Activated CD8-positive, alpha-beta T cell treated with anti-CD3 and anti-CD28 coated beads, Interleukin-2, amount 10 ng/mL, durations not matched to agents 7 days and 5 days (primary cell): ENCODE measurements at regions not wholly inside any gene's neighbourhood (a gene's known extent, or its start where the extent isn't known, plus 50 kb on each side); places are given as distances from the start of the nearest gene placed in this dataset.
"Not testable (repeated sequence)": the region's sequence is repeated elsewhere in the genome, so short reads cannot be mapped to it uniquely, and the experiment has no call there.

Experiments
- ATAC-seq: fragments of 150-1000 bp; cut with Tn5 transposase; one replicate; pipeline ENCODE4 v1.10.0; 2021; ENCODE audit warnings: moderate library complexity
- CTCF ChIA-PET: fragments of 350-600 bp; sonication (Branson Sonifier 250); formaldehyde crosslinking; loops from one replicate; lab custom pipeline; 2021; ENCODE audit warnings: antibody characterized with exemption; lab: Charles Lee
- POLR2A ChIA-PET: fragments of 350-600 bp; sonication (Branson Sonifier 250); formaldehyde crosslinking; loops from one replicate; lab custom pipeline; 2021; ENCODE audit warnings: antibody characterized with exemption; lab: Charles Lee
- DNase-seq: peaks from one replicate; pipeline ENCODE4 v3.0.0-alpha.2; 2020
- H3K27ac Mint-ChIP-seq: one replicate; pipeline ENCODE4 v1.8.0; 2021; ENCODE audit warnings: mild to moderate bottlenecking, mixed read lengths
- H3K27me3 Mint-ChIP-seq: one replicate; pipeline ENCODE4 v1.8.0; 2021; ENCODE audit warnings: low read depth, mixed read lengths
- H3K36me3 Mint-ChIP-seq: one replicate; pipeline ENCODE4 v1.8.0; 2021; ENCODE audit warnings: low read depth, mixed read lengths
- H3K4me1 Mint-ChIP-seq: one replicate; pipeline ENCODE4 v1.8.0; 2021; ENCODE audit warnings: low read depth, mixed read lengths
- H3K4me3 Mint-ChIP-seq: one replicate; pipeline ENCODE4 v1.8.0; 2021; ENCODE audit warnings: mild to moderate bottlenecking, mixed read lengths
- H3K9me3 Mint-ChIP-seq: one replicate; pipeline ENCODE4 v1.8.0; 2022; ENCODE audit warnings: mixed read lengths; ENCODE audit not compliant: insufficient read depth

DNA sequence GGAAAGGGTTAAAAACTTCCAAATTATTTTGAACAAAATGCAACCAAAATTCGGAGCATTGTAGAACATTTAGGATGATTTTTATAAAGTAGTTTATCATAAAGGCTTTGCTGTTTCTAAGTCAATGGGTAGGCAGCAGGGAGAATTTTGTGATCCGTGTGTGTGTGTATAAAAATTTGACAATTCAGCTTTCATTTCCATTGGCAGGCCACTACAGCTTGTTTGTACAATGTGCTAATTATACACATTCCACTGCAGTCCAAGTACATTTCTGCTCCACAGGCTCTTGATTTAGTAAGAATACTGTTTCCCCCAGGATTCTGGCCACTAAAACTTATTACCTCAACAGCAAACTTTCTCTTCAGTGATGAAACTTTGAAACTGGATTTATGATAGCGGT lies 71.8 kb upstream of the LTBP1 start:
- Mint-ChIP-seq H3K9me3 (no peaks in the 10 kb centered on the region), H3K36me3 (no peaks in the 10 kb centered on the region), H3K27ac (no peak overlapping the region), H3K27me3 (peaks cover 2% of the 10 kb centered on the region), H3K4me3 (no peak overlapping the region), H3K4me1 (no peaks in the 10 kb centered on the region)
- DNase-seq (no peak), ATAC-seq (no peak)
- ChIA-PET CTCF (no interaction called here), POLR2A (no interaction called here)

DNA sequence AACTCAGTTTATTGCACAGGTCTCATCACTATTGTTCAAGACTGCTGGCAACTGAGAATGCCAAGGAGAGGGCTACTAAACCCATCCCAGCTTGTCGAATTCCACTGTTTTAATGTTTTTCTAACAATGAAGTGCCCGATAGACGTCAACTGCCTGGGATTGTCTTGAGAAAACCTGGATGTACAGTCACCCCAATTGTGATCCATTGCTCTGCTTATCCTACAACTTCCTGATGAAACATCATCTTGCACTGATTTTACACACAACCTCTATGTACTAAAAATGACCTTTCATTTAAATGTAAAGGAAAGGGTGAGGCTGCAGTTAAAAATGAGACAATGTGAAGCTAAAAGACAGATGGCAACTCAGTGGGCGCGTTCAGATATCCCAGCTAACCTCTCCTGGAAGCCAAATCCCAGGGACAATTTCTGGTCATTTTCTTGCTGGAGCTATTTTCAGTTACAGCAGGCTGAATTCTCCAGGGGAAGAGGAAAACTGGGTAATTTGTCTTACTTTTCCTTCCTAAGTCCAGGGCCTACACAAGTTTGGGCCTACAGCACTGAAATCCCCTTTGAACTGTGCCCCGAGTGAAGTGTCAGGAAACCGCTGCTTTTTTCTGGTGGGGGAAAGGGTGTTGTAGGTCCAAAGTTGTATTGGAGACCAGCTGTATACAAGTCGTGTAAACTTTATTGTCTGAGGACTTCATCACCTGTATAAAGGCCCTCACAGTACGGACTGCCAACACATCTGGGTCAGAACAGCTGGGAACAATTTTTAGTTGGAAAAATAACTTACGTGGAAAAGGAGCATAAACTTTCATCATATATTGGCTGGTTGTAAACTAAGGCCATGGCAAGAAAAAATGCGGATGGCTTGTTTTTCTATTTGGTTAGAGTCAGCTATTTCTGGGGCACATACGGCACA lies 68.9 kb upstream of the LTBP1 start:
- CTCF ChIA-PET: no interaction called here
- H3K27me3 Mint-ChIP-seq: peaks cover 2% of the 10 kb centered on the region
- ATAC-seq (no peak), DNase-seq (no peak)
- H3K36me3 Mint-ChIP-seq: no peaks in the 10 kb centered on the region
- POLR2A ChIA-PET: no interaction called here
- no peaks in the 10 kb centered on the region for H3K9me3 Mint-ChIP-seq
- no peak overlapping the region for H3K27ac Mint-ChIP-seq
- H3K4me3 Mint-ChIP-seq: no peak overlapping the region
- no peaks in the 10 kb centered on the region for H3K4me1 Mint-ChIP-seq

DNA sequence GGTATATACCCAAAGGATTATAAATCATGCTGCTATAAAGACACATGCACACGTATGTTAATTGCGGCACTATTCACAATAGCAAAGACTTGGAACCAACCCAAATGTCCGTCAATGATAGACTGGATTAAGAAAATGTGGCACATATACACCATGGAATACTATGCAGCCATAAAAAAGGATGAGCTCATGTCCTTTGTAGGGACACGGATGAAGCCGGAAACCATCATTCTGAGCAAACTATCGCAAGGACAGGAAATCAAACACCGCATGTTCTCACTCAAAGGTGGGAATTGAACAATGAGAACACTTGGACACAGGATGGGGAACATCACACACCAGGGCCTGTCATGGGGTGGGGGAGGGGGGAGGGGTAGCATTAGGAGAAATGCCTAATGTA lies 66.8 kb upstream of the LTBP1 start:
- ATAC-seq, H3K9me3 Mint-ChIP-seq, H3K36me3 Mint-ChIP-seq, POLR2A ChIA-PET, H3K27ac Mint-ChIP-seq, H3K4me3 Mint-ChIP-seq, DNase-seq, H3K4me1 Mint-ChIP-seq, H3K27me3 Mint-ChIP-seq, CTCF ChIA-PET: not testable (repeated sequence)

DNA sequence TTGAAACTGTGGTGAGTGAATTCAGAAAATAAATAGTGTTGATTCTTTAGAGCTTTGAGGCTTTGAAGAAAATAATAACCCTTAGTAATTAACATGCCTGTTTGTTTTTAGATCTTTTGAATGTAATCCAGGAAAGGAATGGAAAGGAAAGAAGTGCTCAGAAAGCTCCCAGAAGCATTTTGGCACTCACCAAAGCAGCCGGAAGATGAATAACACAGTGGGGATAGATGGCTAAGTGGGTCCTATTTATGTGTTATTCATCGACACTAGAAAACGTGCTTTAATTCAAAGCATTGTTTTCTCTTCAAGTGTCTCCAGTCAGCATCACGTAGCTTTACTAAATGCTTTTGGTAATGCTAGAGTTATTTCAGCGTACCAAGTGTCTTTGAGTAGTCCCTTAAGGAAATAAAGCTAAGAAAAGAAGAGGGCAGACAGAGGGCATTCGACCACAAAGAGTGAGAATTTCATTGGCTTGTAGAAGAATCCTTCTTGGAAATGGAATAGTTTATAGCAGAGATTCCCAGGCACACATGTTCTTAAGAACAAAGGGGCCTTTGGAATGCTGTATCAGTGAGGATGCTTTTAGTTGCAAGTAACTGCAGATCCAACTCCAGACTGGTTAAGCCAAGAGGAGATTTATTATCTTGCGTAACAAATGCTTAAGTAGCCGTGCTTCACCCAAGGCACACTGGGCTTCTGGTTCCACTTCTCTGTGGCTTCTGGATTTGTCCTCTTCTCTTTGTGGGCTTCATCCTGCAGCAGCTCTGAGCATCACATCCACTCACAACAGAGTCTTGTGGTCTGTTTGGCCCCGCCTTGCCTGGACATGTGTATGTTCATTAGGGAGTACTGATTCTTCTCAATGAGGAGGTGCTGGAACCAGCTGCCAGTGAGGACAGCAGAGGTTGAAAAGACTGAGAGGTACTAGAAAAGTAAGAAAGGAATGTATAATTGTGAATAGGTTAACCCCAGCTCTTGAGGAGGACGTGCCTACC lies 63.6 kb upstream of the LTBP1 start:
- POLR2A ChIA-PET: no interaction called here
- ATAC-seq: no peak
- CTCF ChIA-PET: no interaction called here

DNA sequence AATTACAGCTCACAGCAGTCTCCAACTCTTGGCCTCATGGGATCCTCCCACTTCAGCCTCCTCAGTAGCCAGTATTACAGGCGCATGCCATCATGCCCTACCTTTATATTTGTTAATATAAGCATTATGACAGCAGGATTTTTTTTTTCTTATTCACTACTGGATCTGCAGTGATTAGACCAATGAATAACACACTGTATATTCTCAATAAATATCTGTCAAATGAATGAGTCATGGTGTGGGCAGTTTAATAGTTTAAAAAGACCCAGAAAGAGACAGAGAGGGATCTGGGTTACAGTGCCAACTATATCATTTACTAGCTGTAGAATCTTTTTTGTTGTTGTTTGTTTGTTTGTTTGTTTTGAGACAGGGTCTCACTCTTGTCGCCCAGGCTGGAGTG lies 62.4 kb upstream of the LTBP1 start:
- no peak overlapping the region for H3K27ac Mint-ChIP-seq
- H3K27me3 Mint-ChIP-seq: no peaks in the 10 kb centered on the region
- H3K36me3 Mint-ChIP-seq: no peaks in the 10 kb centered on the region
- ATAC-seq (no peak), DNase-seq (no peak)
- no peaks in the 10 kb centered on the region for H3K9me3 Mint-ChIP-seq
- no peaks in the 10 kb centered on the region for H3K4me1 Mint-ChIP-seq
- POLR2A ChIA-PET: no interaction called here
- CTCF ChIA-PET: no interaction called here
- no peak overlapping the region for H3K4me3 Mint-ChIP-seq

More for the DNA sequence above, 63.6 kb upstream of the LTBP1 start:
- H3K9me3 Mint-ChIP-seq: no peaks in the 10 kb centered on the region
- H3K27me3 Mint-ChIP-seq: no peaks in the 10 kb centered on the region
- H3K27ac Mint-ChIP-seq: no peak overlapping the region
- no peaks in the 10 kb centered on the region for H3K4me1 Mint-ChIP-seq
- no peak overlapping the region for H3K4me3 Mint-ChIP-seq
- H3K36me3 Mint-ChIP-seq: no peaks in the 10 kb centered on the region
- no peak for DNase-seq

DNA sequence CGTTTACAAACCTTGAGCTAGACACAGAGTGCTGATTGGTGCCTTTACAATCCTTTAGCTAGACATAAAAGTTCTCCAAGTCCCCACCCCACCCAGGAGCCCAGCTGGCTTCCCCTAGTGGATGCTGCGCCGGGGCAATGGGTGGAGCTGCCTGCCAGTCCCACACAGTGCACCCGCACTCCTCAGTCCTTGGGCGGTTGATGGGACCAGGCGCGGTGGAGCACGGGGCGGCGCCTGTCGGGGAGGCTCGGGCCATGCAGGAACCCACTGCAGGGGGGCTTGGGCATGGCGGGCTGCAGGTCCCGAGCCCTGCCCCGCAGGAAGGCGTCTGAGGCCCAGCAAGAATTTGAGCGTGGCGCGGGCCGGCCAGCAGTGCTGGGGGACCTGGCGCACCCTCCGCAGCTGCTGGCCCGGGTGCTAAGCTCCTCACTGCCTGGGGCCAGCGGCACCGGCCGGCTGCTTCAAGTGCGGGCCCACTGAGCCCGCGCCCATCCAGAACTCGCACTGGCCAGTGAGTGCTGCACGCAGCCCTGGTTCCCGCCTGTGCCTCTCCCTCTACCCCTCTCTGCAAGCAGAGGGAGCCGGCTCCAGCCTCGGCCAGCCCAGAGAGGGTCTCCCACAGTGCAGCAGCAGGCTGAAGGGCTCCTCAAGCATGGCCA lies 60.2 kb upstream of the LTBP1 start:
- H3K4me3 Mint-ChIP-seq, H3K4me1 Mint-ChIP-seq, H3K27me3 Mint-ChIP-seq, DNase-seq, H3K27ac Mint-ChIP-seq, H3K9me3 Mint-ChIP-seq, ATAC-seq, H3K36me3 Mint-ChIP-seq, CTCF ChIA-PET, POLR2A ChIA-PET: not testable (repeated sequence)

DNA sequence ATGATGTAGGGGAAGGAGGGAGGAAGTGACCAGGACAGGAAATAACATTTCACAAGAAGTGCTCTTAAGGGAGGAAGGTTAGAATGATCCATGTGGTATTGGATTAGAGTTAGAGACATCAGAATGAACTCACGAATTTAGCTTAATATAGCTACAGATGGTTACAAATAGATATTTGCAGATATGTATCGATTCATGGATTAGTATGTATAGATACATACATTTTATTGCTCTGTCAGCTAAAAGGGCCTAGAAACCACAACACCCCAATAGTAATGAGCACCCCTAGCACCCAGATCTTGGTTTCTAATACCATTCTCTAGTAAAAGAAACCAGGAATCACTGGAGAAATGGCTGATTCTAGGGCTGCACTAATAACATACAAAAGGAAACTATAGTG lies 59.6 kb upstream of the LTBP1 start:
- H3K9me3 Mint-ChIP-seq: no peaks in the 10 kb centered on the region
- H3K4me3 Mint-ChIP-seq: no peak overlapping the region
- H3K27me3 Mint-ChIP-seq: no peaks in the 10 kb centered on the region
- ChIA-PET CTCF (no interaction called here), POLR2A (no interaction called here)
- H3K36me3 Mint-ChIP-seq: no peaks in the 10 kb centered on the region
- DNase-seq (no peak), ATAC-seq (no peak)
- H3K27ac Mint-ChIP-seq: no peak overlapping the region
- H3K4me1 Mint-ChIP-seq: no peaks in the 10 kb centered on the region

DNA sequence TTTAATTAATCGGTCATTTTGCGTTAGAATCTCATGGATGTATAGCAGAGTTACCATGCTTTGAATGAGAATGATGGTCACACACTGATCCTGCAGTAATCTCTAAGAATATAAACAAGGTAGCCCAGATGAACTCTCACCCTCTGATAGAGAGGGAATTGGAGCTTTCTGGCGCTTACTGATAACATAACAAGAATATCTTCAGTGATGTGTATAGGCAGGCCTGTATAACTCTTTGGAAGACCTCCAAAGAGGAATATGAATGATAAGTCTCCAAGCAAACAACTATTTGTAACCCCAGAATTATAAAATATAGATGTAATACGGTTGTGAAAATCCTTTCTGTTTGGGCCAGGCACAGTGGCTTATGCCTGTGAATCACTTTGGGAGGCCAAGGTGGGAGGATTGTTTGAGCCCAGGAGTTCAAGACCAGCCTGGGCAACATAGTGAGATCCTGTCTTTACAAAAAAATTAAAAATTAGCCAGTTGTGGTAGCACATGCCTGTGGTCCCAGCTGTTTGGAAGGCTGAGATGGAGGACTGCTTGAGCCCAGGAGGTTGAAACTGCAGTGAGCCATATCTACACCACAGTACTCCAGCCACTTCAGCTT lies 52.5 kb upstream of the LTBP1 start:
- no peak for ATAC-seq
- Mint-ChIP-seq H3K4me1 (no peaks in the 10 kb centered on the region), H3K27ac (no peak overlapping the region), H3K9me3 (no peaks in the 10 kb centered on the region), H3K36me3 (no peaks in the 10 kb centered on the region), H3K4me3 (no peak overlapping the region), H3K27me3 (peaks cover 5% of the 10 kb centered on the region)
- ChIA-PET CTCF (no interaction called here), POLR2A (interaction anchor here (0.6 kb wide), 1 partner anchor 118 kb away, joined by 3 read pairs; no protein-coding TSS in a partner anchor)
- no peak for DNase-seq

DNA sequence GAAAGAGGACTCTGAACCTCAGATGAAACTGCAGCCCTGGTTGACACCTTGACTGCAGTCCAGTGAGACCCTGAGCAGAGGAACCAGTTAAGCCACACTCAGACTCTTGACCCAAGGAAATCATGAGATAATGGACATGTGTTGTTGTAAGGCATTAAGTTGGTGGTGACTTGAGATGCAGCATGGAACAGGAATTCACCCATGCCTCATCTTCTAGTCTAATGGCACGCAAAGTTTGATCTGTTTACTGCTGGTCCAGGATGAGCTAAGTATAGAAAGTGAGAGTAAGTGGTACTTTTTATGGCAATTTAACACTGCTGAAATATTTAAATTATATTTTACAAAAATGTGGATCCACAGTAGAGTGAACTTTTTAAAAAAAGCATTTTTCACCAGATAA lies 51.3 kb upstream of the LTBP1 start:
- no peak for ATAC-seq
- Mint-ChIP-seq H3K9me3 (no peaks in the 10 kb centered on the region), H3K27ac (no peak overlapping the region), H3K36me3 (no peaks in the 10 kb centered on the region), H3K4me3 (no peak overlapping the region), H3K27me3 (peaks cover 5% of the 10 kb centered on the region), H3K4me1 (no peaks in the 10 kb centered on the region)
- ChIA-PET POLR2A (no interaction called here), CTCF (no interaction called here)
- no peak for DNase-seq
